Peyer's patch (tissue), 4 donors: ENCODE measurements at regions not wholly inside any gene's neighbourhood (a gene's known extent, or its start where the extent isn't known, plus 50 kb on each side); places are given as distances from the start of the nearest gene placed in this dataset.

ENCODE experiments used
- DNase-seq, 3 donors: peaks; one replicate each; pipeline ENCODE4 v3.0.0-alpha.2; 2017 to 2019
- H3K27ac ChIP-seq, 4 donors: fragments of 200-600 bp; sonication (generic); one replicate each; pipeline ENCODE4 v1.5.1; 2016 to 2019
- H3K27me3 ChIP-seq, 2 donors: fragments of 200-600 bp; sonication (generic); one replicate each; pipeline ENCODE4 v1.5.1; 2019
- H3K36me3 ChIP-seq, 3 donors: fragments of 200-600 bp; sonication (generic); one replicate each; pipeline ENCODE4 v1.5.1; 2016 to 2019
- H3K4me1 ChIP-seq, 4 donors: fragments of 200-600 bp; sonication (generic); one replicate each; pipeline ENCODE4 v1.5.1; 2016 to 2019
- H3K4me3 ChIP-seq, 4 donors: fragments of 200-600 bp; sonication (generic); 1 replicate in 3 of 4; 2 replicates in 1 of 4; pipeline ENCODE4 v1.5.1; 2016 to 2019; ENCODE audit warnings: mild to moderate bottlenecking in 1 of 4
- H3K9me3 ChIP-seq, 4 donors: fragments of 200-600 bp; sonication (generic); one replicate each; pipeline ENCODE4 v1.5.1; 2016 to 2019; ENCODE audit warnings: mild to moderate bottlenecking in 1 of 4
- CTCF ChIP-seq, 6 experiments: fragments of 450-650 bp in 4 of 6; fragments of 200-600 bp in 2 of 6; sonication (generic) in 1 of 6; IDR thresholded peaks; one replicate each; pipeline ENCODE4 v1.5.1; 2017 to 2019; ENCODE audit warnings: antibody characterized with exemption in 6 of 6, mild to moderate bottlenecking in 3 of 6, moderate library complexity in 1 of 6
- POLR2A ChIP-seq, 2 donors: fragments of 450-650 bp; IDR thresholded peaks; one replicate each; pipeline ENCODE4 v1.5.1; 2017; ENCODE audit warnings: antibody characterized with exemption in 2 of 2, mild to moderate bottlenecking in 2 of 2, moderate library complexity in 2 of 2

DNA sequence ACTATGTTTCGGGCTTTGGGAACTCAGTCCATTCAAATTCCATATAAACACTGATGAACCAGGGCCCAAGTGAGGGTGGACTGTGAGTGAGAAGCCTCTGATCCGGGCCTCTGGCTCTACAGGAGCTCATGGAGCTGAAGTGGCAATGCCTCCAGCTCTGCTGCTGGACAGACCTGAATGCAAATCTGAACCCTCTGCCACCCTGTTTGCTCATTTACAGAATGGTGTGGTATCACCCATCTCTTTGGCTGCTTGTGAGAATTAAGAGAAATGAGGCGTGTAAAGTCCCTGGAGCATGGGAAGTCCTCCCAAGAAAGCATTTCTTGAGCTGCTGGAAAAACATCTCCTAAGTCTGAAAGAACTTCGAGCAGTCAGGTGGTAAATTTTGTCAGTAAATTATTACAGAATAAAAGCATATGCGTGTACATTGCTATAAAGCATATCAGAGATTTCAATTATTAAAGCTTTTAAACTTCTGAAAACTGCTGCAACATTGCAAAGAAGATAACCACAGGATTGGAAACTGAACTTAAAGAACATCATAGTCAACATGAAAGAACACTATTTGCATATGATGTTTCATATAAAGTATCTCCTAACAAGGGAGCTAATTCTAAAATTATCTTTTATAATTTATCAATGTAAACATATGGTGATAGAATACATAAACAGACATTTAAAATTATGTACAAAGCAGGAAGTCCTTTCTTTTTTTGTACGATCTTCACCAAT lies 369.0 kb downstream of the UQCRFS1 start:
- no peaks in the 10 kb centered on the region for H3K4me1 ChIP-seq
- TF ChIP-seq POLR2A (IDR thresholded peaks at IDR 0.05): no peak
- TF ChIP-seq CTCF (IDR thresholded peaks at IDR 0.05): no peak
- no peak overlapping the region for H3K27ac ChIP-seq
- DNase-seq: no peak
- no peak overlapping the region for H3K4me3 ChIP-seq
- no peaks in the 10 kb centered on the region for H3K36me3 ChIP-seq
- no peaks in the 10 kb centered on the region for H3K27me3 ChIP-seq
- H3K9me3 ChIP-seq: no peaks in the 10 kb centered on the region

DNA sequence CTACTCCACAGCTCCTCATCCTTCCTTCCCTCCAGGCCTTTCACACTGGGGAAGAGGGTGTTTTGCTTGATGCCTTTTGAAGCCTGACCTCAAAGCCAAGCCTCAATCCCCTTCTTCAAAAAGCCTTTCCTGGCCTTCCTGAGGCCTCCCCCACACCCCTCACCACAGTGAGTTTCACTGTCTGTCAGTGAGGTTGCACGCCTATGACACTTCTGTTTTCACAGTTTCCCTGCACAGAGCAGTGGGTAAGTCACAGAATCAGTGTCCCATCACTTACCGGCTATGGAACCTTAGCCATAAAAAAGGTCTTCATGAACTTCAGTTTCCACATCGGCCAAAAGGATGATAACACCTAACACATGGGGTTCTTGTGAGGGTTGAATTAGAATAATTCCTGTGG lies 371.4 kb downstream of the UQCRFS1 start:
- H3K27ac ChIP-seq: no peak overlapping the region
- H3K4me3 ChIP-seq: no peak overlapping the region
- no peaks in the 10 kb centered on the region for H3K27me3 ChIP-seq
- no peaks in the 10 kb centered on the region for H3K9me3 ChIP-seq
- H3K4me1 ChIP-seq: no peaks in the 10 kb centered on the region
- DNase-seq: no peak
- TF ChIP-seq CTCF (IDR thresholded peaks at IDR 0.05) (no peak), POLR2A (IDR thresholded peaks at IDR 0.05) (no peak)
- no peaks in the 10 kb centered on the region for H3K36me3 ChIP-seq

DNA sequence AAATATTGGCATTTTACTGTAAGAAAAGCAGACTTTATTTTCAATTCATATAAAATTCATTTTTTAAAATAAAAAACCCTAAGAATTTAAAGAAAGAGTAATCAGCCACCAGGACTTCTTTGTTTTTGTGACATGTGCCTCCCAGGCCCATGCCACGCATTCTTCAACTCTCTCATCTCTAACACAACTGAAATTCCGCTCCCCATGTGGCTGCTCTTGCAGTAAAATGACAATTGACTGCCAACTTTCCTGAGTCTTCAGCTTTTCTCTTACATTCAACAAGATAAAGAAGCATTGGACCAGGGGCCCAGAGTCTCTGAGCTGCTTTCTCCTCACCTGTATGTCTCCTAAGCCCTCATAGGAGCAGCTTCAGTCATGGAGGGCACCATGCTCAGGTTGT lies 372.1 kb downstream of the UQCRFS1 start:
- Histone ChIP-seq H3K27me3 (no peaks in the 10 kb centered on the region), H3K4me3 (no peak overlapping the region), H3K27ac (no peak overlapping the region), H3K4me1 (no peaks in the 10 kb centered on the region), H3K36me3 (no peaks in the 10 kb centered on the region), H3K9me3 (no peaks in the 10 kb centered on the region)
- TF ChIP-seq POLR2A (IDR thresholded peaks at IDR 0.05) (no peak), CTCF (IDR thresholded peaks at IDR 0.05) (no peak)
- DNase-seq: no peak

GRCh38 chr19:28839455-28839854 lies 373.5 kb downstream of the UQCRFS1 start:
- no peaks in the 10 kb centered on the region for H3K9me3 ChIP-seq
- DNase-seq: no peak
- no peaks in the 10 kb centered on the region for H3K27me3 ChIP-seq
- TF ChIP-seq CTCF (IDR thresholded peaks at IDR 0.05) (no peak), POLR2A (IDR thresholded peaks at IDR 0.05) (no peak)
- no peak overlapping the region for H3K4me3 ChIP-seq
- H3K27ac ChIP-seq: no peak overlapping the region
- no peaks in the 10 kb centered on the region for H3K36me3 ChIP-seq
- H3K4me1 ChIP-seq: no peaks in the 10 kb centered on the region

- Histone ChIP-seq H3K9me3 (no peaks in the 10 kb centered on the region), H3K4me3 (no peak overlapping the region), H3K4me1 (no peaks in the 10 kb centered on the region), H3K27ac (no peak overlapping the region), H3K36me3 (no peaks in the 10 kb centered on the region), H3K27me3 (no peaks in the 10 kb centered on the region)
- DNase-seq: no peak
- TF ChIP-seq CTCF (IDR thresholded peaks at IDR 0.05): no peak
- TF ChIP-seq POLR2A (IDR thresholded peaks at IDR 0.05): no peak
Observed at GRCh38 chr19:28838909-28839308, 374.0 kb downstream of the UQCRFS1 start.

DNA sequence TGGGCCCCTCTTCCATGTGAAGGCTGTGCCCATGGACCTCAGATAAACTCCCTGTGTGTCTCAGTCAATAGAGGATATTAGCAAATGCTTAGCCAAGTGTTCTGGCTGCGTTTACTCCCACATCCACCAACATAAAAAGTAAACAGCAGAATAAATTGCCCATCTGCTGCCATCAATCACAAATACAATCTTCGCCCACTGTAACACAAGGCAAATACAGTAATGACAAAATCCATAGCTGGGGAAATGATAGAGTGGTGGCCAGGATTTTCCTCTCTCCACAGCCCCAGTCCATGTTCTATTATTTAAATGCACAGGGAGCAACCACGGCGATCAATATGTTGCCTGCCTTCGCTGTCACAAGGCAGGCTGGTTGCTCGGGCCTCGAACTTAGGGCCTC lies 376.5 kb downstream of the UQCRFS1 start:
- Histone ChIP-seq H3K9me3 (no peaks in the 10 kb centered on the region), H3K4me1 (no peaks in the 10 kb centered on the region), H3K27ac (no peak overlapping the region), H3K27me3 (no peaks in the 10 kb centered on the region), H3K4me3 (no peak overlapping the region), H3K36me3 (no peaks in the 10 kb centered on the region)
- TF ChIP-seq CTCF (IDR thresholded peaks at IDR 0.05) (no peak), POLR2A (IDR thresholded peaks at IDR 0.05) (no peak)
- no peak for DNase-seq
